Erythroblast (primary cell): ENCODE measurements at regions not wholly inside any gene's neighbourhood (a gene's known extent, or its start where the extent isn't known, plus 50 kb on each side); places are given as distances from the start of the nearest gene placed in this dataset.

ENCODE experiments used
- GATA1 ChIP-seq: IDR thresholded peaks from 2 replicates; pipeline ENCODE4 v1.6.1; 2011; ENCODE audit warnings: low read depth, mild to moderate bottlenecking, control low read depth, low read length, moderate library complexity
- POLR2A ChIP-seq: IDR thresholded peaks from 2 replicates; pipeline ENCODE4 v1.6.1; 2011; ENCODE audit warnings: mild to moderate bottlenecking, low read length

GRCh38 chr3:157662171-157662570 is 159.0 kb upstream of the VEPH1 start:
- TF ChIP-seq POLR2A, result no peak
- no peak for TF ChIP-seq GATA1
